Activated T-helper 17 cell treated with anti-CD3 and anti-CD28 coated beads, Interleukin-2, amount 50 U/mL, for 72 hours (primary cell): ENCODE measurements at regions not wholly inside any gene's neighbourhood (a gene's known extent, or its start where the extent isn't known, plus 50 kb on each side); places are given as distances from the start of the nearest gene placed in this dataset.

Experiments
- ATAC-seq: fragments of 150-1000 bp; cut with Tn5 transposase; replicated peaks from 2 replicates; pipeline ENCODE4 v1.10.0; 2021; ENCODE audit warnings: mild to moderate bottlenecking, moderate library complexity
- H3K27ac Mint-ChIP-seq: one replicate; pipeline ENCODE4 v1.8.0; 2022; ENCODE audit warnings: mixed read lengths
- H3K27me3 Mint-ChIP-seq: one replicate; pipeline ENCODE4 v1.8.0; 2022; ENCODE audit warnings: mixed read lengths
- H3K36me3 Mint-ChIP-seq: one replicate; pipeline ENCODE4 v1.8.0; 2022; ENCODE audit warnings: low read depth, mild to moderate bottlenecking, mixed read lengths
- H3K4me1 Mint-ChIP-seq: one replicate; pipeline ENCODE4 v1.8.0; 2022; ENCODE audit warnings: mixed read lengths
- H3K4me3 Mint-ChIP-seq: one replicate; pipeline ENCODE4 v1.8.0; 2022; ENCODE audit warnings: mild to moderate bottlenecking, mixed read lengths
- H3K9me3 Mint-ChIP-seq: one replicate; pipeline ENCODE4 v1.8.0; 2022; ENCODE audit warnings: mixed read lengths

DNA sequence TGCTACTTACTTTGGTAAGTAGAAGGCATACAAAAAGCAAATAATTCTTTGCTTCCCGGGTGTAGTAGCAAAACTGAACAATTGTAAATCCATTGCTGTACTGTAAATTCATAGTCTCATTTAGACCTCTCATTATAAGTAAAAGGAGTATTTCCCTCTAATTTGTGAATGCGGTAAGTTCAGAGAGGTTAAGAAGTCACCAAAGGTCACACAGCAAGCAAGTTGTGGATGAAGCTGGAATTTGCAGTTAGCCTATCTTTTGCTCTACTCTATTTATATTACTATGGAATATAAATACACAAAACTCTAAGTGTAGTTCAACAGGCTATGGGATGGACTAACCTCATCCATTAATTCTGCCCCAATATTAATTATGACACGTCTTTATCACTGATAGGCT, 508.3 kb downstream of the MCTP2 start:
- Mint-ChIP-seq H3K36me3 (no peaks in the 10 kb centered on the region), H3K9me3 (no peaks in the 10 kb centered on the region), H3K27ac (no peak overlapping the region), H3K27me3 (peaks cover 2% of the 10 kb centered on the region), H3K4me3 (no peak overlapping the region), H3K4me1 (no peaks in the 10 kb centered on the region)
- no peak for ATAC-seq

DNA sequence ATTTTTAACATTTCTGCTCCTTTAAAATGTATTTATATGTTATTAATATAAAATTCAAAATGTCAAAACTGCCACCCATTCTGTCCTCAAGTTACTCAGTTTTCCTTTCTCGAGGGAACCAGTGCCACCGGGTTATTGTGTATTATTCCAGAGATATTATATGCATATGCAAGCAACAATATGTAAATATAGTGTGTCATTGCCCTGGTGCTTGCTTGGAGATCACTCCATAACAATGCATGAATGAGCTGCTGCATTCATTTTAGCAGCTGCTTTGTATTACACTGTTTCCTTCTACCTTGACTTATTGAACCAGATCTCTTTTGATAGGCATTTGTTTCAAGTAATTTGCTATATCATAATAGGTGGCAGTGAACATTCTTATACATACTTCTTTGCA, 509.1 kb downstream of the MCTP2 start:
- Mint-ChIP-seq H3K4me1 (no peaks in the 10 kb centered on the region), H3K4me3 (no peak overlapping the region), H3K9me3 (no peaks in the 10 kb centered on the region), H3K27me3 (peaks cover 3% of the 10 kb centered on the region), H3K27ac (no peak overlapping the region), H3K36me3 (no peaks in the 10 kb centered on the region)
- no peak for ATAC-seq

DNA sequence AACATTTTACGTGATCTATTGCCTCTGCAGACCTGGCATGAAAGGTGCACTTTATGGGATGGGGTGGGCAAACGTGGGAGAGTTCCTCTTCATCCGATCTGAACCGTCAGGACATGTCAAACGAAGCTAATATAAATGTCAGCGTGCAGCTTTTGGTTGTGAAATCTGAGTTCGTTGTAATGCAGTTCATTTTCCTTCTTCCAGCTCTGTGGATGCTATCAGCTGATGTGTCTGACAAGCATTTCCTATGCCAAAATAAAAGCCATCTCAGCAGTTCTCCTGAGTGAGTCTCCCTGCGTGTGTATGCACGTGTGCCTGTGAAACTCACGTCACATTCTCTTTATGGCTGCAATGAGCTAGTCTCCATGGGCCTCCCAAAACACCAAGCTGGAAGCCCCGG, 512.3 kb downstream of the MCTP2 start:
- H3K4me3 Mint-ChIP-seq = no peak overlapping the region
- no peak overlapping the region for H3K27ac Mint-ChIP-seq
- no peaks in the 10 kb centered on the region for H3K9me3 Mint-ChIP-seq
- peaks cover 7% of the 10 kb centered on the region for H3K27me3 Mint-ChIP-seq
- no peak for ATAC-seq
- H3K4me1 Mint-ChIP-seq = no peaks in the 10 kb centered on the region
- H3K36me3 Mint-ChIP-seq = no peaks in the 10 kb centered on the region

DNA sequence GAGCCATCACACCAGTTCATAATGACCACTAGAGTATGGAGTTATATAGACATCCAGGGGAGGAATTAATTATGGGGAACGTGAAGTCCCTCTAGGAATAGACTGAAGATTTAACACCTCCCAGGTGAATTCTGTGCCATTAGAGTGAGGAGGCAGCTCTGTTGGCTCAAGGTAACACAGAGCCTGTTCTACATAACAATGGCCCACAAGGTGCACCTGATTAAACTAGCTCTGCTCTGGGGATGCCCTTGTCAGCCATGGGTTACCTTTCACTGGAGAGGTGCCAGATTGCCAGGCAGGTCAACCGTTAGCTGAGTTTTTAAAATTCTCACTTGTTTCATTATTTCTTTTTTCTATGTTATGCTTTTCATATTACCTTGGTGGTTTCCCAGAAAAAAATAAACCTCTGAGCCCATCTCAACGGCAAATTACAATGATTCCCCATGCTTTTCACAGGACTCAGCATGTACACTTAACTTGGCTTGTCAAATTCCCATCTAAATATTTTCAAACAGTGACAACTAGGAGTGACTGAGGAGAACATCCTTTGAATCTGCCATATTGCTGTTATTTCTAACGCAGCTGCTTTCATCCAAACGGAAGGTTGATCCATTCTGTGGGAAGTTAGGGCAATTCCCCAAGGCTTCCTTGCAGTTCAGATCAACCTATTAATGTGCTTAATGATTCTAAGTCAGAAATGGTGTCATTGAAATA, 512.9 kb downstream of the MCTP2 start:
- no peak overlapping the region for H3K4me3 Mint-ChIP-seq
- H3K4me1 Mint-ChIP-seq = no peaks in the 10 kb centered on the region
- no peaks in the 10 kb centered on the region for H3K36me3 Mint-ChIP-seq
- no peak overlapping the region for H3K27ac Mint-ChIP-seq
- H3K9me3 Mint-ChIP-seq = no peaks in the 10 kb centered on the region
- H3K27me3 Mint-ChIP-seq = peaks cover 7% of the 10 kb centered on the region
- no peak for ATAC-seq

DNA sequence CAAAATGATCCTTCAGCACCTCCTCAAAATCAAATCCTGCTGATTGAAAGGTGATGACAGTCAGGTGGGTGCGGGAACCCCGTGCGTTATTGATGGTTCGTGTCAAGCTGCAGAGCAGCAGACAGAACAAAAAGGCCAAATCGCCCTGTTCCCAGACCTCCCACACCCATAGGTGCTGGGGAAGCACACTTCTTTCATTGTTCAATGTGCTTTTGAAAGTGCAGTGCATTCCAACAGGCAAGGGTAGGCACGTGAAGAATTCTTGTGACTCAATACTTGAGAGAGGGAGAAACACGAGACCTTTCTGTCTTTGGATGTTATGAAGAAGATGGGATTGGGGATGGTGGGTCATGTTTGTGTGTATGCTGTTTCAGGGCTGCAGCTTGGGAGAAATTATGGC, 514.0 kb downstream of the MCTP2 start:
- Mint-ChIP-seq H3K27me3 (peaks cover 7% of the 10 kb centered on the region), H3K27ac (no peak overlapping the region), H3K4me3 (no peak overlapping the region), H3K9me3 (no peaks in the 10 kb centered on the region), H3K4me1 (no peaks in the 10 kb centered on the region), H3K36me3 (no peaks in the 10 kb centered on the region)
- no peak for ATAC-seq

DNA sequence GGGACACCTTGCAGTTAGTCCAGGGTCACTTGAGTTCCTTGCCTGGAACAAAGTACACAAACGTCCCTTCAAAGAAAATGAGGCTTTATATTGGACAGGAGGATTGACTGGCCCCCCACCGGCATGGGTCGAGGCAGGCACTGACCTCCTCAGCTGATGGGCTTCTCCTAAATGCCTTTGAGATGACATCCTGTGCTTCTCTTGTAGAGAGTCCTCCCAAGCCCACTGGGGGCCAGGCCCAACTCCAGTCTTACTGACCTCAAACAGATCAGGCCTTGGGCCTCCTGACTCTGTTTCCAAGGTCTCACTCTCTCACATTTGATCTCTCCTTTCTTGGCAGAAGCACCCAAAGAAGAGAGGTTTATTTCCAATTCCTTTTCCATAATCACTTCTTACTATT, 516.1 kb downstream of the MCTP2 start:
- H3K4me1 Mint-ChIP-seq = no peaks in the 10 kb centered on the region
- ATAC-seq = no peak
- no peaks in the 10 kb centered on the region for H3K36me3 Mint-ChIP-seq
- peaks cover 7% of the 10 kb centered on the region for H3K27me3 Mint-ChIP-seq
- no peak overlapping the region for H3K4me3 Mint-ChIP-seq
- H3K9me3 Mint-ChIP-seq = no peaks in the 10 kb centered on the region
- no peak overlapping the region for H3K27ac Mint-ChIP-seq

DNA sequence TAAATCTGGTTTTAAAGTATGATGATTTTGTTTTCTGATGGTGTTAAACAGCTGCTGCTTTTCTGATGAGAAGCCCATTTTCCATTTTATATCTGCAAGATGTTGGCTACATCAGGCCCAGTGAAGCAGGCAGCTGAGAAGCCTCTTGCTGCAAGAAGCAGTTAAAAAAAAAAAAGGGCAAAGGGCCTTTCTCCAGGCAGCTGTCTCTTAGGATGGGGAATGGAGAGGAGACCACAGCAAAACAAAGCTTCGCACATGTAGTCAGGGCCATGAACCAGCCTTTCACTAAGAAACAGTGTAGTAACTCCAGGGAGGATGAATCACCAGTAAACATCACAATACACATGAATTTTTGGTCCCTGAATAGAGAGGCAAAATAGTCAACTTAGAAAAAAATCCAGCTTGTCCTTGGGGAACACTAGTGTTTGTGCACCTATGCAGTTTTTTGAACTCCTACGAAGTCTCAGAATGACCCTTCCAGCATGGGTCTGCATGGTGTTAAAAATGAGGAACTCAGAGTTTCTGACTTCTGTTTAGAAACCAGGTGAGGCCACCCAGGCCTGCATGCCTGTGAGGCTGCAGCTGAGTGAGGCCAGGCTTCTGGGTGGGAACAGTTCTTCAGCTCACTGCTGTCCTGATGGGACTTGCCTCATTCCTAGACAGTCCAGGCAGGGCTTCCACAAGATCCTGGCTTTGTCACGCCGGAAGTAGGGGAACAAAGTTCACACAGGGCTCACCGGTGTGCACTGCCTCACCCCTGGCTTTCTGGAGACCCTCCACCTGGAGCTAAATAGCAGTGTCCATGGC, 518.7 kb downstream of the MCTP2 start:
- no peak for ATAC-seq
- Mint-ChIP-seq H3K27ac (no peak overlapping the region), H3K9me3 (no peaks in the 10 kb centered on the region), H3K36me3 (no peaks in the 10 kb centered on the region), H3K27me3 (peaks cover 4% of the 10 kb centered on the region), H3K4me1 (no peaks in the 10 kb centered on the region), H3K4me3 (no peak overlapping the region)

DNA sequence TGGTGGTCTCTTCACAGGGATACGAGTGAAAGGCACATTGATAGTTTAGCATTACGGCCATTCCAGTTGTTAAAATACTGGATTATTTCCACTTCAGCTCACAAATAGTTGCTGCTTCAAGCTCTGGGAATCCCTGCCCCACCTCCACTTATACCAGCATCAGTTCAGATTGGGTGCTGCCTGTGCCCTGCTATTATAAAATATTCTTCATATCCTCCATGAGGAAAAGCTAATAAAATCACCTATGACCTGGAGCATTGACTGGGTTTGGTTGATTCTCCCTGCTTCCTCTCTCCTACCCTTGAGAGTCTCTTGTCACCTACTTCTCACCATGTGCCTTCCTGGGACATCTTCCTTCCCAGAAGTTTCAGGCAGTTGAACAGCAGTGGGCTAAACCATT, 529.0 kb downstream of the MCTP2 start:
- H3K9me3 Mint-ChIP-seq = no peaks in the 10 kb centered on the region
- no peak overlapping the region for H3K27ac Mint-ChIP-seq
- H3K27me3 Mint-ChIP-seq = no peaks in the 10 kb centered on the region

DNA sequence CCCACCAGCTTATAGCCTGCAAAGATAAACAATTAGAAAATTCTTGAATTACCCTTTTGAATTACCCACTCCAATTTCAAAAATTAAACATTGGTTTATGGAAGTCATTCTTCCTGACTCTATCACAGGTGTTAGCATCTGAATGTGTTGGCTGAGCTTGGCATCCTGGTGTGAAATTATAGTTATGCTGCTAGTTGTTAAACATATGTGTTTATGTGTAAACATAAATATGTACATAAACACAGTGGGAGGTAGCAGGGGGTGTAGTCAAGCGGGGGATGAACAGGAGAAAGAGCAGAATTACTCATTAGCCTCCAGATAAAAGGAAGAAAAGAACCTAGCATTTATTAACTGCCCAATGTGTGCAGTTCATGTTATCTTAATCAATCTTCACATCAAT, 530.2 kb downstream of the MCTP2 start:
- H3K36me3 Mint-ChIP-seq = no peaks in the 10 kb centered on the region
- H3K4me3 Mint-ChIP-seq = no peak overlapping the region
- H3K9me3 Mint-ChIP-seq = no peaks in the 10 kb centered on the region
- ATAC-seq = no peak
- no peaks in the 10 kb centered on the region for H3K4me1 Mint-ChIP-seq
- H3K27me3 Mint-ChIP-seq = no peaks in the 10 kb centered on the region
- no peak overlapping the region for H3K27ac Mint-ChIP-seq

More for the DNA sequence above, 529.0 kb downstream of the MCTP2 start:
- no peak overlapping the region for H3K4me3 Mint-ChIP-seq
- H3K4me1 Mint-ChIP-seq = no peaks in the 10 kb centered on the region
- no peak for ATAC-seq
- no peaks in the 10 kb centered on the region for H3K36me3 Mint-ChIP-seq

DNA sequence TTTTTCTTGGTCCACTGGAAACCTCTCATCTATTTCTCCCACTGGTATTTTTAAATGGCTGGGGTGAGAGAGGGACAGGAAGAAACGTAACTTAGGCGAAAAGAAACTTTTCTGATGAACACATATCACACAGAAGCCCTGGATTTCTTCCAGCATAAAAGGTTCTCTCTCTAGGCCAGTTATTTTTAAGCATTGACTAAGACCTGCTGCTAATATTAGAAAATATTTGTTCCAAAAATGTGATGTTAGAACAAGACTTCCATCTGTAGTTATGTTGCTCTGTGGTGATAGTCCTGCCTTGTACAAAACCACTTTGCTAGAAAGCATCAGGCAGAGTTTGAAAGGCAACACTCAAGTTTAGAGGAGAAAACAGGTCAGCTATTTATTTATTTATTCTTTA, 537.7 kb downstream of the MCTP2 start:
- Mint-ChIP-seq H3K27me3 (no peaks in the 10 kb centered on the region), H3K4me1 (no peaks in the 10 kb centered on the region), H3K4me3 (no peak overlapping the region), H3K27ac (no peak overlapping the region), H3K36me3 (no peaks in the 10 kb centered on the region), H3K9me3 (no peaks in the 10 kb centered on the region)
- no peak for ATAC-seq

DNA sequence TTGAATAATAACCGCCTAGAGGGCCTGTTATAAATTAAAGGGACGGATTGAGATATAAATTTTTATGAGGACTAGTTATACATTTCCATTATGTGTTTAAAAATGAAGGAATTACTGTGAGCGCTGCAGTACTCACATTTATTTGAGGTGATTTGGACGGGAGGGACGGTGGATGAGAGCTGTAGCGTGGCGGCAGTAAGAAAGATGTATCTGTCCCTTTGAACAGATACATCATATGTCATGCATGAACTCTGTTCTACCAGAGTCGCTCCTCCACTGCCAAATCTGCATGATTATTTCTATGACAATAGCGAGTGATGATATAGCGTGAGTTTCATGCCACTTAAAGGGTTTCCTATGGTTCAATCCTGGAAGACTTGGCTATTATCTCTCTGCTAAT, 538.8 kb downstream of the MCTP2 start:
- no peaks in the 10 kb centered on the region for H3K27me3 Mint-ChIP-seq
- no peak for ATAC-seq
- H3K36me3 Mint-ChIP-seq = no peaks in the 10 kb centered on the region
- H3K27ac Mint-ChIP-seq = no peak overlapping the region
- H3K4me3 Mint-ChIP-seq = no peak overlapping the region
- no peaks in the 10 kb centered on the region for H3K9me3 Mint-ChIP-seq
- H3K4me1 Mint-ChIP-seq = no peaks in the 10 kb centered on the region

DNA sequence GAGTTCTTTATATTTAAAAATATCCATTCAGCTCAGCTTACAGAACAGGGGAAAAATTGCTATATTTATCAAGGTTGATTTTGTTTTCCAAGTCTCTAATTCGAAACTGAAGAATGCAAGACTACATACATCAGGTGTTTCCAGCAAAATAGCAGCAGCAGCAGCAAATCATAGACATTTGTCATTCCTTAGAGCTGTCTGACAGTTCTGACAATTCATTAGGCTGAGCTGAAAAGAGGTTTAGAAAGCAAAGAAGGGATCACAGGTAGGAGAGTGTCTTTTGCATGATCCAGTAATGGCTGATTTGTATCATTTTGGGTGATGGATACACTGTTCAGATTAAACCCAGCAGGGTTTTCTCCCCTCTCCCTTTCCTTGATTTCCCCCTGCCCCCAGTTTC, 545.7 kb downstream of the MCTP2 start:
- peaks cover 4% of the 10 kb centered on the region for H3K9me3 Mint-ChIP-seq
- no peak overlapping the region for H3K4me3 Mint-ChIP-seq
- H3K27me3 Mint-ChIP-seq = peaks cover 5% of the 10 kb centered on the region
- H3K4me1 Mint-ChIP-seq = no peaks in the 10 kb centered on the region
- no peak for ATAC-seq
- no peaks in the 10 kb centered on the region for H3K36me3 Mint-ChIP-seq
- no peak overlapping the region for H3K27ac Mint-ChIP-seq

DNA sequence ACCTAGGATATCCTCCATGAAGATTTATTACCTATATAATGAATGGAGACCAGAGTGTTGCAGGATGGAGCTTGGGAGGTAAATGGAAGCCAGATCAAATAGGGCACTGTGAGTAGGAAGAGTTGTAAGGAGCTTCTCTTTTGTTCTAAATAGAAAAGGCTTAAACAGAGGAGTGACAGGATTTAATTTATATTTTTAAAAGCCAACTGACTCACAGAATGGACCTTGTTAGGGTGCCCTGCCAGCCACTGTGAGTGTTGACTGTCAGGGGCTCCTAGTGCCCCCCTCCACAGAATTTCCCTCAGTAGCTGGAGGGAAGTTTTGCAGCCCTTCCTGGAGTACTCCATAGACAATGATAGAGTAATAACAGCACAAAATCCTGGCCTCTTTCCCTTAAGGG, 547.5 kb downstream of the MCTP2 start:
- no peak overlapping the region for H3K27ac Mint-ChIP-seq
- H3K4me1 Mint-ChIP-seq = no peaks in the 10 kb centered on the region
- H3K9me3 Mint-ChIP-seq = peaks cover 4% of the 10 kb centered on the region
- no peak for ATAC-seq
- H3K4me3 Mint-ChIP-seq = no peak overlapping the region
- H3K36me3 Mint-ChIP-seq = no peaks in the 10 kb centered on the region
- peaks cover 5% of the 10 kb centered on the region for H3K27me3 Mint-ChIP-seq

DNA sequence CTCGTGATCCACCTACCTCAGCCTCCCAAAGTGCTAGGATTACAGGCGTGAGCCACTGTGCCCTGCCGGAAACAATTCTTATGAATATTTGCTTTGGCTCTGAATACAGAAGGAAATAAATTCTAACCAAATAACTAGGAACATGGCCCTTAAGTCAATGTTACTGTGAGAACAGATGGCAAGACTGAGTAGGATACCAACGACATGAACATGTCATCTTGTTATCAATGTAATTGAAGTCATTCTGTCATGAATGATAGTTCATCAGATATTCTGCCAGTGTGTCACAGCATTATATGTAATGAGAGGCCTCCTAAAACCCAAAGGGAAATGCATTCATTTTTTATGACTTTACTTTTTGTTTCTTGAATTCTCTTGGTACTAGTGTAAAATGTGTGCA, 548.8 kb downstream of the MCTP2 start:
- no peaks in the 10 kb centered on the region for H3K36me3 Mint-ChIP-seq
- no peak for ATAC-seq
- no peak overlapping the region for H3K4me3 Mint-ChIP-seq
- H3K27ac Mint-ChIP-seq = no peak overlapping the region
- peaks cover 4% of the 10 kb centered on the region for H3K9me3 Mint-ChIP-seq
- no peaks in the 10 kb centered on the region for H3K4me1 Mint-ChIP-seq
- peaks cover 5% of the 10 kb centered on the region for H3K27me3 Mint-ChIP-seq

DNA sequence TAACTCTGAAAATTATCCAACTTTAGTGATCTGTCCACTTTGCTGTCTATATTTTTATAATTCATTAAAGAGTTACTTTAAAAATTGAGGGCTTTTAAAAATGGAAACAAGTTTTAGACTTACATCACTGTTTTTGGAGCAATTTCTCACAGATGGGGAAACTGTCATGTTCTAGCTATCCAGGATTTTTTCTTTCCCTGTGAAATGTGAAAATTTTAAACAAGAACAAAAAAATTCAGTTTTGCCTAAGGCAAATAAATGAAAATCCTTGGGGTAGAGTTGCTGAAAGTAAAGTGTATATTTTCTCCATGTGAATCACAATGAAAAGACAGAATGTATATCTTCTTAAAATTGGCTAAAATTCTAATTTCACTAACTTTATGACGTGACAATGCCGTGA, 553.7 kb downstream of the MCTP2 start:
- H3K27me3 Mint-ChIP-seq = peaks cover 4% of the 10 kb centered on the region
- no peak overlapping the region for H3K4me3 Mint-ChIP-seq
- no peak for ATAC-seq
- H3K27ac Mint-ChIP-seq = no peak overlapping the region
- peaks cover 12% of the 10 kb centered on the region for H3K9me3 Mint-ChIP-seq
- H3K4me1 Mint-ChIP-seq = no peaks in the 10 kb centered on the region
- no peaks in the 10 kb centered on the region for H3K36me3 Mint-ChIP-seq
